IMR-90 (cell line): ENCODE measurements at regions not wholly inside any gene's neighbourhood (a gene's known extent, or its start where the extent isn't known, plus 50 kb on each side); places are given as distances from the start of the nearest gene placed in this dataset.
A peak's percentile ranks its signal among the peaks of the same experiment; 100 is the strongest.

Experiments
- ATAC-seq: fragments of 200-7000 bp; cut with Tn5 transposase; 2 replicates; pipeline ENCODE4 v1.9.1; 2020; ENCODE audit warnings: low read depth, mild to moderate bottlenecking, moderate library complexity
- BruUV-seq: library from RNA; stranded (reverse); fragments of 400-500 nt; replicated peaks from 2 replicates; lab custom pipeline; 2021; lab: Mats Ljungman, UMichigan
- CTCF ChIA-PET: fragments of 300-600 bp; formaldehyde crosslinking; extraction: SDS; loops from one replicate; lab custom pipeline; 2021; ENCODE audit warnings: antibody characterized with exemption; lab: Yijun Ruan, JAX
- POLR2A ChIA-PET: fragments of 300-600 bp; sonication (Branson Sonifier 250); formaldehyde crosslinking; loops from one replicate; lab custom pipeline; 2022; ENCODE audit warnings: antibody characterized with exemption; ENCODE audit not compliant: unreplicated experiment; lab: Charles Lee
- DNase-seq: peaks from one replicate; pipeline ENCODE4 v3.0.0; 2013
- H2AFZ ChIP-seq: replicated peaks from 2 replicates; pipeline ENCODE3; 2013; ENCODE audit warnings: low read length, mild to moderate bottlenecking; ENCODE audit not compliant: poor library complexity
- H2AK5ac ChIP-seq: 2 replicates; pipeline ENCODE4 v1.6.1; 2013; ENCODE audit warnings: low read depth, low read length, inconsistent platforms
- H2AK9ac ChIP-seq: replicated peaks from 2 replicates; pipeline ENCODE3; 2013; ENCODE audit warnings: mild to moderate bottlenecking, low read depth, low read length, moderate library complexity; ENCODE audit not compliant: poor library complexity
- H2BK120ac ChIP-seq: 2 replicates; pipeline ENCODE4 v1.6.1; 2013; ENCODE audit warnings: low read depth, low read length, inconsistent platforms
- H2BK15ac ChIP-seq: 3 replicates; pipeline ENCODE4 v1.6.1; 2013; ENCODE audit warnings: low read depth, low read length, inconsistent platforms
- H2BK20ac ChIP-seq: 2 replicates; pipeline ENCODE4 v1.6.1; 2013; ENCODE audit warnings: low read depth, mild to moderate bottlenecking, inconsistent platforms, low read length, moderate library complexity
- H2BK5ac ChIP-seq: 2 replicates; pipeline ENCODE4 v1.6.1; 2013; ENCODE audit warnings: mild to moderate bottlenecking, low read depth, low read length, inconsistent platforms; ENCODE audit not compliant: poor library complexity, severe bottlenecking
- H3K14ac ChIP-seq: replicated peaks from 2 replicates; pipeline ENCODE4 v1.6.1; 2013; ENCODE audit warnings: low read depth, low read length, inconsistent platforms
- H3K18ac ChIP-seq: 2 replicates; pipeline ENCODE4 v1.6.1; 2013; ENCODE audit warnings: low read depth, low read length, control low read depth
- H3K23ac ChIP-seq: 2 replicates; pipeline ENCODE4 v1.6.1; 2013; ENCODE audit warnings: low read depth, low read length, inconsistent platforms
- H3K27ac ChIP-seq: 2 replicates; pipeline ENCODE4 v1.5.1; 2013; ENCODE audit warnings: mild to moderate bottlenecking, control low read depth, low read length; ENCODE audit not compliant: insufficient read depth
- H3K27me3 ChIP-seq: 2 replicates; pipeline ENCODE4 v1.6.1; 2013; ENCODE audit warnings: low read length; ENCODE audit not compliant: control insufficient read depth, insufficient read depth
- H3K36me3 ChIP-seq: 2 replicates; pipeline ENCODE4 v1.6.1; 2013; ENCODE audit warnings: low read length, mixed read lengths; ENCODE audit not compliant: control insufficient read depth, insufficient read depth
- H3K4ac ChIP-seq: 2 replicates; pipeline ENCODE4 v1.6.1; 2013; ENCODE audit warnings: low read depth, low read length, inconsistent platforms
- H3K4me1 ChIP-seq: 2 replicates; pipeline ENCODE4 v1.6.1; 2013; ENCODE audit warnings: low read length, mixed read lengths; ENCODE audit not compliant: control insufficient read depth, insufficient read depth
- H3K4me2 ChIP-seq: 2 replicates; pipeline ENCODE4 v1.6.1; 2013; ENCODE audit warnings: low read depth, mild to moderate bottlenecking, control low read depth, low read length, moderate library complexity
- H3K4me3 ChIP-seq: 2 replicates; pipeline ENCODE4 v1.5.1; 2013; ENCODE audit warnings: low read depth, mild to moderate bottlenecking, control low read depth, low read length, moderate library complexity; ENCODE audit not compliant: insufficient read depth
- H3K56ac ChIP-seq: 2 replicates; pipeline ENCODE4 v1.6.1; 2013; ENCODE audit warnings: low read length, inconsistent platforms; ENCODE audit not compliant: insufficient read depth; ENCODE audit errors: extremely low read depth
- H3K79me1 ChIP-seq, 2 experiments: 2 replicates each; pipeline ENCODE4 v1.6.1; 2013; ENCODE audit warnings: low read length in 2 of 2, inconsistent platforms in 1 of 2, low read depth in 1 of 2
- H3K9ac ChIP-seq: 2 replicates; pipeline ENCODE4 v1.6.1; 2013; ENCODE audit warnings: low read depth, low read length, control low read depth
- H3K9me1 ChIP-seq: 2 replicates; pipeline ENCODE4 v1.6.1; 2013; ENCODE audit warnings: low read length, inconsistent platforms; ENCODE audit not compliant: insufficient read depth
- H3K9me3 ChIP-seq: 2 replicates; pipeline ENCODE4 v1.6.1; 2013; ENCODE audit warnings: low read length; ENCODE audit not compliant: control insufficient read depth, insufficient read depth
- H4K20me1 ChIP-seq: 2 replicates; pipeline ENCODE4 v1.6.1; 2013; ENCODE audit warnings: low read length, inconsistent platforms; ENCODE audit not compliant: insufficient read depth
- H4K5ac ChIP-seq: 2 replicates; pipeline ENCODE4 v1.6.1; 2013; ENCODE audit warnings: mild to moderate bottlenecking, low read depth, low read length, control low read depth
- H4K8ac ChIP-seq, 2 experiments: 2 replicates each; pipeline ENCODE4 v1.6.1; 2013; ENCODE audit warnings: low read depth in 2 of 2, low read length in 2 of 2, control low read depth in 1 of 2, inconsistent platforms in 1 of 2
- H4K91ac ChIP-seq: 2 replicates; pipeline ENCODE4 v1.6.1; 2013; ENCODE audit warnings: low read depth, low read length, inconsistent platforms; ENCODE audit not compliant: insufficient read depth
- BHLHE40 ChIP-seq: fragments of 150-350 bp; IDR thresholded peaks from 2 replicates; pipeline ENCODE4 v1.6.1; 2016; ENCODE audit warnings: mild to moderate bottlenecking, low read depth, low read length
- CEBPB ChIP-seq: IDR thresholded peaks from 2 replicates; pipeline ENCODE4 v1.6.1; 2012; ENCODE audit warnings: low read depth, low read length, improper control_type of control experiment
- CHD1 ChIP-seq: IDR thresholded peaks from 2 replicates; pipeline ENCODE4 v1.6.1; 2012; ENCODE audit warnings: low read depth, low read length, improper control_type of control experiment
- ELK1 ChIP-seq: fragments of 150-350 bp; IDR thresholded peaks from 2 replicates; pipeline ENCODE4 v1.6.1; 2016; ENCODE audit warnings: low read depth, mild to moderate bottlenecking, low read length, moderate library complexity, borderline replicate concordance
- FOS ChIP-seq: fragments of 150-350 bp; IDR thresholded peaks from 2 replicates; pipeline ENCODE4 v1.6.1; 2016; ENCODE audit warnings: low read depth, low read length
- MAFK ChIP-seq: IDR thresholded peaks from 2 replicates; pipeline ENCODE4 v1.6.1; 2012; ENCODE audit warnings: low read depth, low read length, improper control_type of control experiment
- MAZ ChIP-seq: IDR thresholded peaks from 2 replicates; pipeline ENCODE4 v1.6.1; 2012; ENCODE audit warnings: low read depth, mild to moderate bottlenecking, low read length, improper control_type of control experiment, moderate library complexity, borderline replicate concordance
- MXI1 ChIP-seq: IDR thresholded peaks from 2 replicates; pipeline ENCODE4 v1.6.1; 2012; ENCODE audit warnings: low read depth, mild to moderate bottlenecking, low read length, moderate library complexity, borderline replicate concordance
- NFE2L2 ChIP-seq: fragments of 150-350 bp; IDR thresholded peaks from 2 replicates; pipeline ENCODE4 v1.6.1; 2016; ENCODE audit warnings: low read depth, mild to moderate bottlenecking, low read length
- POLR2A ChIP-seq: IDR thresholded peaks from 2 replicates; pipeline ENCODE4 v1.6.1; 2012; ENCODE audit warnings: mild to moderate bottlenecking, low read depth, low read length
- RAD21 ChIP-seq: IDR thresholded peaks from 2 replicates; pipeline ENCODE4 v1.6.1; 2012; ENCODE audit warnings: low read length, improper control_type of control experiment
- RFX5 ChIP-seq: IDR thresholded peaks from 2 replicates; pipeline ENCODE4 v1.8.0; 2012; ENCODE audit warnings: low read depth, mild to moderate bottlenecking, low read length, moderate library complexity
- SMC3 ChIP-seq: fragments of 150-350 bp; IDR thresholded peaks from 2 replicates; pipeline ENCODE4 v1.6.1; 2016; ENCODE audit warnings: low read depth, mild to moderate bottlenecking, antibody characterized with exemption, low read length, moderate library complexity
- WGBS, 2 experiments: methylation state at CpG; one replicate each; pipeline versions ENCODE4 v1.1.5 to v1.1.7; 2013; ENCODE audit warnings: missing lambda C conversion rate in 2 of 2; ENCODE audit not compliant: insufficient read length in 1 of 2; ENCODE audit errors: extremely low coverage in 2 of 2; 5-methylcytosine and 5-hydroxymethylcytosine counted together
- dilution Hi-C: fragments of 300-500 bp; cut with HindIII; formaldehyde crosslinking; loops from one replicate; pipeline ENCODE4 v1.14.3; 2018; ENCODE audit warnings: low sequenced_read_pairs; ENCODE audit not compliant: unreplicated experiment
- in situ Hi-C: fragments of 300-500 bp; cut with MboI; formaldehyde crosslinking; loops from 3 replicates; pipeline ENCODE4 v1.14.3; 2019; ENCODE audit warnings: low sequenced_read_pairs, inconsistent platforms, mixed read lengths
- intact Hi-C: fragments of 100-400 bp; cut with micrococcal nuclease; formaldehyde crosslinking; loops from 2 replicates; pipeline ENCODE4 v1.10.0; 2022
- TF ChIP-seq, protein P1 (sequence below): fragments of 150-350 bp; IDR thresholded peaks from 2 replicates; pipeline ENCODE4 v1.6.1; 2017; ENCODE audit warnings: mild to moderate bottlenecking, antibody characterized with exemption, low read length, low read depth
- TF ChIP-seq, protein P2 (sequence below): conservative IDR thresholded peaks from 2 replicates; pipeline ENCODE4 v1.5.1; 2012; ENCODE audit warnings: mild to moderate bottlenecking, low read depth, low read length, improper control_type of control experiment

GRCh38 chr3:177729956-177730681 lies 532.8 kb upstream of the TBL1XR1 start:
- H2BK5ac ChIP-seq = no peak overlapping the region
- H3K9me3 ChIP-seq = no peaks in the 10 kb centered on the region
- H3K36me3 ChIP-seq = no peaks in the 10 kb centered on the region
- ATAC-seq = no peak
- no peak overlapping the region for H3K4me2 ChIP-seq
- no peak overlapping the region for H2BK15ac ChIP-seq
- peak overlapping the region; percentile 34; the same call in 1 of the 2 replicates for H3K27ac ChIP-seq
- no peak overlapping the region for H3K14ac ChIP-seq
- ChIA-PET CTCF (interaction anchor here (0.6 kb wide), 1 partner anchor 63 kb away, joined by 3 read pairs; no protein-coding TSS in a partner anchor), POLR2A (no interaction called here)
- H3K4me3 ChIP-seq = no peak overlapping the region
- H3K4ac ChIP-seq = peak overlapping the region; percentile 33; the same call in 1 of the 2 replicates
- in situ Hi-C loops (no loop called here), intact Hi-C loops (loop anchor here (1.0 to 5.0 kb wide), 2 partner anchors 21 to 533 kb away; partner anchors contain the start of gene TBL1XR1), dilution Hi-C loops (no loop called here)
- no peaks in the 10 kb centered on the region for H3K27me3 ChIP-seq
- no peaks in the 10 kb centered on the region for H4K20me1 ChIP-seq
- no TSS peak for BruUV-seq
- H3K79me1 ChIP-seq = no peaks in the 10 kb centered on the region
- H3K9ac ChIP-seq = peak overlapping the region; percentile 42; the same call in 1 of the 2 replicates
- peak overlapping the region; percentile 4 for H2BK120ac ChIP-seq
- H3K23ac ChIP-seq = no peak overlapping the region
- H3K9me1 ChIP-seq = peaks cover 3% of the 10 kb centered on the region; the same call in 1 of the 2 replicates
- H2AK5ac ChIP-seq = no peak overlapping the region
- H3K56ac ChIP-seq = no peak overlapping the region; the same call in 1 of the 2 replicates
- peak overlapping the region; percentile 51 for H3K18ac ChIP-seq
- no peak overlapping the region for H2AFZ ChIP-seq
- peak overlapping the region; percentile 3; the same call in 1 of the 2 replicates for H4K5ac ChIP-seq
- DNase-seq = no peak
- no CpG with 5 or more reads among the region's 14 CpGs for WGBS, 2 experiments
- H2BK20ac ChIP-seq = peak overlapping the region; percentile 3
- peaks cover 9% of the 10 kb centered on the region for H3K4me1 ChIP-seq
- no peak overlapping the region for H2AK9ac ChIP-seq
- peak overlapping the region; percentile 20 for H4K91ac ChIP-seq
- H4K8ac ChIP-seq = peak overlapping the region in 1 of 2 experiments; percentile 54; a peak in 1 of 4 replicates
- TF ChIP-seq MXI1 (no peak), BHLHE40 (no peak), CEBPB (no peak), ELK1 (no peak), RFX5 (no peak), MAFK (no peak), SMC3 (no peak), POLR2A (no peak), NFE2L2 (no peak), FOS (no peak), MAZ (no peak), CHD1 (no peak), RAD21 (no peak)
- TF ChIP-seq, protein P1, sequence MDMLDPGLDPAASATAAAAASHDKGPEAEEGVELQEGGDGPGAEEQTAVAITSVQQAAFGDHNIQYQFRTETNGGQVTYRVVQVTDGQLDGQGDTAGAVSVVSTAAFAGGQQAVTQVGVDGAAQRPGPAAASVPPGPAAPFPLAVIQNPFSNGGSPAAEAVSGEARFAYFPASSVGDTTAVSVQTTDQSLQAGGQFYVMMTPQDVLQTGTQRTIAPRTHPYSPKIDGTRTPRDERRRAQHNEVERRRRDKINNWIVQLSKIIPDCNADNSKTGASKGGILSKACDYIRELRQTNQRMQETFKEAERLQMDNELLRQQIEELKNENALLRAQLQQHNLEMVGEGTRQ = no peak
- TF ChIP-seq, protein P2, sequence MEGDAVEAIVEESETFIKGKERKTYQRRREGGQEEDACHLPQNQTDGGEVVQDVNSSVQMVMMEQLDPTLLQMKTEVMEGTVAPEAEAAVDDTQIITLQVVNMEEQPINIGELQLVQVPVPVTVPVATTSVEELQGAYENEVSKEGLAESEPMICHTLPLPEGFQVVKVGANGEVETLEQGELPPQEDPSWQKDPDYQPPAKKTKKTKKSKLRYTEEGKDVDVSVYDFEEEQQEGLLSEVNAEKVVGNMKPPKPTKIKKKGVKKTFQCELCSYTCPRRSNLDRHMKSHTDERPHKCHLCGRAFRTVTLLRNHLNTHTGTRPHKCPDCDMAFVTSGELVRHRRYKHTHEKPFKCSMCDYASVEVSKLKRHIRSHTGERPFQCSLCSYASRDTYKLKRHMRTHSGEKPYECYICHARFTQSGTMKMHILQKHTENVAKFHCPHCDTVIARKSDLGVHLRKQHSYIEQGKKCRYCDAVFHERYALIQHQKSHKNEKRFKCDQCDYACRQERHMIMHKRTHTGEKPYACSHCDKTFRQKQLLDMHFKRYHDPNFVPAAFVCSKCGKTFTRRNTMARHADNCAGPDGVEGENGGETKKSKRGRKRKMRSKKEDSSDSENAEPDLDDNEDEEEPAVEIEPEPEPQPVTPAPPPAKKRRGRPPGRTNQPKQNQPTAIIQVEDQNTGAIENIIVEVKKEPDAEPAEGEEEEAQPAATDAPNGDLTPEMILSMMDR = no peak
